SK-N-SH treated with all-trans-retinoic acid at 6 μM for 48 hours (cell line): ENCODE measurements at regions not wholly inside any gene's neighbourhood (a gene's known extent, or its start where the extent isn't known, plus 50 kb on each side); places are given as distances from the start of the nearest gene placed in this dataset.

Experiments
- ATAC-seq: fragments of 200-7000 bp; cut with Tn5 transposase; 3 replicates; pipeline ENCODE4 v1.9.1; 2020; ENCODE audit warnings: mild to moderate bottlenecking, moderate library complexity
- BACH2 ChIP-seq: fragments of 250-450 bp; sonication (Bioruptor Pico); IDR thresholded peaks from 2 replicates; pipeline ENCODE4 v1.9.0; 2021; ENCODE audit warnings: mild to moderate bottlenecking, borderline replicate concordance
- ESRRG ChIP-seq: fragments of 250-450 bp; sonication (Bioruptor Pico); IDR thresholded peaks from 2 replicates; pipeline ENCODE4 v1.6.1; 2021; ENCODE audit warnings: mild to moderate bottlenecking
- GLIS3 ChIP-seq: fragments of 250-450 bp; sonication (Bioruptor Pico); IDR thresholded peaks from 2 replicates; pipeline ENCODE4 v1.5.0; 2020; ENCODE audit warnings: mild to moderate bottlenecking, moderate library complexity
- OSR1 ChIP-seq: fragments of 250-450 bp; sonication (Bioruptor Pico); IDR thresholded peaks from 2 replicates; pipeline ENCODE4 v1.8.0; 2022; ENCODE audit warnings: moderate library complexity, mild to moderate bottlenecking, inconsistent platforms
- PPARA ChIP-seq: fragments of 250-450 bp; sonication (Bioruptor Pico); IDR thresholded peaks from 2 replicates; pipeline ENCODE4 v1.5.0; 2020; ENCODE audit warnings: mild to moderate bottlenecking, borderline replicate concordance
- RARB ChIP-seq: fragments of 250-450 bp; sonication (Bioruptor Pico); IDR thresholded peaks from 2 replicates; pipeline ENCODE4 v1.8.0; 2021; ENCODE audit warnings: mild to moderate bottlenecking, moderate library complexity
- SNAI2 ChIP-seq: fragments of 250-450 bp; sonication (Bioruptor Pico); IDR thresholded peaks from 2 replicates; pipeline ENCODE4 v1.5.0; 2020; ENCODE audit warnings: mild to moderate bottlenecking, moderate library complexity
- TCF4 ChIP-seq: fragments of 250-450 bp; sonication (Bioruptor Pico); IDR thresholded peaks from 2 replicates; pipeline ENCODE4 v1.8.0; 2021; ENCODE audit warnings: mild to moderate bottlenecking, moderate library complexity, borderline replicate concordance
- TSHZ2 ChIP-seq: fragments of 250-450 bp; sonication (Bioruptor Pico); IDR thresholded peaks from 2 replicates; pipeline ENCODE4 v1.5.0; 2020; ENCODE audit warnings: mild to moderate bottlenecking, moderate library complexity
- ZC3H10 ChIP-seq: fragments of 250-450 bp; sonication (Bioruptor Pico); IDR thresholded peaks from 2 replicates; pipeline ENCODE4 v1.5.1; 2021; ENCODE audit warnings: mild to moderate bottlenecking, moderate library complexity
- ZFP3 ChIP-seq: fragments of 250-450 bp; sonication (Bioruptor Pico); IDR thresholded peaks from 2 replicates; pipeline ENCODE4 v1.5.0; 2020; ENCODE audit warnings: mild to moderate bottlenecking, moderate library complexity
- ZFP30 ChIP-seq: fragments of 450-650 bp; formaldehyde crosslinking; IDR thresholded peaks from 2 replicates; pipeline ENCODE4 v1.5.0; 2022; ENCODE audit warnings: mild to moderate bottlenecking, moderate library complexity
- ZNF565 ChIP-seq: fragments of 450-650 bp; formaldehyde crosslinking; conservative IDR thresholded peaks from 2 replicates; pipeline ENCODE4 v1.5.0; 2020; ENCODE audit warnings: low read depth, mild to moderate bottlenecking, moderate library complexity
- ZNF70 ChIP-seq: fragments of 450-650 bp; formaldehyde crosslinking; IDR thresholded peaks from 2 replicates; pipeline ENCODE4 v1.5.0; 2020; ENCODE audit warnings: mild to moderate bottlenecking, moderate library complexity
- ZNF8 ChIP-seq: fragments of 450-650 bp; formaldehyde crosslinking; IDR thresholded peaks from 2 replicates; pipeline ENCODE4 v1.5.0; 2020; ENCODE audit warnings: mild to moderate bottlenecking, moderate library complexity
- TF ChIP-seq, protein P1 (sequence below): fragments of 250-450 bp; sonication (Bioruptor Pico); IDR thresholded peaks from 2 replicates; pipeline ENCODE4 v1.8.0; 2020; ENCODE audit warnings: mild to moderate bottlenecking, moderate library complexity, borderline replicate concordance
- TF ChIP-seq, protein P2 (sequence below): fragments of 250-450 bp; sonication (Bioruptor Pico); IDR thresholded peaks from 2 replicates; pipeline ENCODE4 v1.5.1; 2021; ENCODE audit warnings: mild to moderate bottlenecking, moderate library complexity
- TF ChIP-seq, protein P3 (sequence below): fragments of 250-450 bp; sonication (Bioruptor Pico); IDR thresholded peaks from 2 replicates; pipeline ENCODE4 v1.5.1; 2020; ENCODE audit warnings: low read depth, mild to moderate bottlenecking, moderate library complexity

GRCh38 chr7:46661431-46661830 is 740.4 kb upstream of the IGFBP3 start (continued):
- TF ChIP-seq, protein P1, sequence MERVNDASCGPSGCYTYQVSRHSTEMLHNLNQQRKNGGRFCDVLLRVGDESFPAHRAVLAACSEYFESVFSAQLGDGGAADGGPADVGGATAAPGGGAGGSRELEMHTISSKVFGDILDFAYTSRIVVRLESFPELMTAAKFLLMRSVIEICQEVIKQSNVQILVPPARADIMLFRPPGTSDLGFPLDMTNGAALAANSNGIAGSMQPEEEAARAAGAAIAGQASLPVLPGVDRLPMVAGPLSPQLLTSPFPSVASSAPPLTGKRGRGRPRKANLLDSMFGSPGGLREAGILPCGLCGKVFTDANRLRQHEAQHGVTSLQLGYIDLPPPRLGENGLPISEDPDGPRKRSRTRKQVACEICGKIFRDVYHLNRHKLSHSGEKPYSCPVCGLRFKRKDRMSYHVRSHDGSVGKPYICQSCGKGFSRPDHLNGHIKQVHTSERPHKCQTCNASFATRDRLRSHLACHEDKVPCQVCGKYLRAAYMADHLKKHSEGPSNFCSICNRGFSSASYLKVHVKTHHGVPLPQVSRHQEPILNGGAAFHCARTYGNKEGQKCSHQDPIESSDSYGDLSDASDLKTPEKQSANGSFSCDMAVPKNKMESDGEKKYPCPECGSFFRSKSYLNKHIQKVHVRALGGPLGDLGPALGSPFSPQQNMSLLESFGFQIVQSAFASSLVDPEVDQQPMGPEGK (CRISPR knock-in tag), result no peak
- TF ChIP-seq ZNF70 (no peak), ZNF8 (CRISPR knock-in tag) (no peak)
- TF ChIP-seq, protein P2, sequence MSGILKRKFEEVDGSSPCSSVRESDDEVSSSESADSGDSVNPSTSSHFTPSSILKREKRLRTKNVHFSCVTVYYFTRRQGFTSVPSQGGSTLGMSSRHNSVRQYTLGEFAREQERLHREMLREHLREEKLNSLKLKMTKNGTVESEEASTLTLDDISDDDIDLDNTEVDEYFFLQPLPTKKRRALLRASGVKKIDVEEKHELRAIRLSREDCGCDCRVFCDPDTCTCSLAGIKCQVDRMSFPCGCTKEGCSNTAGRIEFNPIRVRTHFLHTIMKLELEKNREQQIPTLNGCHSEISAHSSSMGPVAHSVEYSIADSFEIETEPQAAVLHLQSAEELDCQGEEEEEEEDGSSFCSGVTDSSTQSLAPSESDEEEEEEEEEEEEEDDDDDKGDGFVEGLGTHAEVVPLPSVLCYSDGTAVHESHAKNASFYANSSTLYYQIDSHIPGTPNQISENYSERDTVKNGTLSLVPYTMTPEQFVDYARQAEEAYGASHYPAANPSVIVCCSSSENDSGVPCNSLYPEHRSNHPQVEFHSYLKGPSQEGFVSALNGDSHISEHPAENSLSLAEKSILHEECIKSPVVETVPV, result no peak
- TF ChIP-seq, protein P3, sequence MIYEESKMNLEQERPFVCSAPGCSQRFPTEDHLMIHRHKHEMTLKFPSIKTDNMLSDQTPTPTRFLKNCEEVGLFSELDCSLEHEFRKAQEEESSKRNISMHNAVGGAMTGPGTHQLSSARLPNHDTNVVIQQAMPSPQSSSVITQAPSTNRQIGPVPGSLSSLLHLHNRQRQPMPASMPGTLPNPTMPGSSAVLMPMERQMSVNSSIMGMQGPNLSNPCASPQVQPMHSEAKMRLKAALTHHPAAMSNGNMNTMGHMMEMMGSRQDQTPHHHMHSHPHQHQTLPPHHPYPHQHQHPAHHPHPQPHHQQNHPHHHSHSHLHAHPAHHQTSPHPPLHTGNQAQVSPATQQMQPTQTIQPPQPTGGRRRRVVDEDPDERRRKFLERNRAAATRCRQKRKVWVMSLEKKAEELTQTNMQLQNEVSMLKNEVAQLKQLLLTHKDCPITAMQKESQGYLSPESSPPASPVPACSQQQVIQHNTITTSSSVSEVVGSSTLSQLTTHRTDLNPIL (CRISPR knock-in tag), result no peak

- no peak for TF ChIP-seq ZFP3 (CRISPR knock-in tag)
- TF ChIP-seq TCF4 (CRISPR knock-in tag), result no peak
- ATAC-seq, result no peak
These were observed 739.4 kb upstream of the IGFBP3 start for GRCh38 chr7:46660402-46660980.

- TF ChIP-seq SNAI2 (CRISPR knock-in tag) (no peak), ZC3H10 (no peak), ZNF565 (CRISPR knock-in tag) (no peak), ESRRG (no peak), PPARA (CRISPR knock-in tag) (no peak), GLIS3 (CRISPR knock-in tag) (no peak), TSHZ2 (CRISPR knock-in tag) (no peak), ZNF70 (no peak), TCF4 (CRISPR knock-in tag) (no peak), ZFP3 (CRISPR knock-in tag) (no peak), ZFP30 (no peak), BACH2 (no peak), RARB (CRISPR knock-in tag) (no peak), OSR1 (CRISPR knock-in tag) (no peak)
- TF ChIP-seq, protein P3 (CRISPR knock-in tag), result no peak
- TF ChIP-seq, protein P1 (CRISPR knock-in tag), result no peak
- TF ChIP-seq, protein P2, result no peak
- ATAC-seq, result no peak
These were observed 737.2 kb upstream of the IGFBP3 start for GRCh38 chr7:46658281-46658680.
